ENCODE measurements at regions not wholly inside any gene's neighbourhood (a gene's known extent, or its start where the extent isn't known, plus 50 kb on each side); places are given as distances from the start of the nearest gene placed in this dataset.

- no peak overlapping the region for H3K4me3 ChIP-seq (ENCODE audit: low read length in 2 of 2)
- WGBS, result 95% methylated on average over 1 of the region's 1 CpG
- H3K27ac ChIP-seq (ENCODE audit: low read depth in 1 of 2, low read length in 1 of 2), result no peak overlapping the region
- H3K4me1 ChIP-seq (ENCODE audit: control insufficient read depth in 2 of 2, insufficient read depth in 2 of 2, low read length in 2 of 2), result no peaks in the 10 kb centered on the region
- peaks cover 0 to 5% of the 10 kb centered on the region in 2 donors for H3K9me3 ChIP-seq (ENCODE audit: control insufficient read depth in 2 of 2, insufficient read depth in 1 of 2, low read length in 1 of 2)
- H3K27me3 ChIP-seq (ENCODE audit: control insufficient read depth in 2 of 2, insufficient read depth in 1 of 2, low read length in 1 of 2), result no peaks in the 10 kb centered on the region
- no peaks in the 10 kb centered on the region for H3K36me3 ChIP-seq (ENCODE audit: control insufficient read depth in 2 of 2, insufficient read depth in 2 of 2, low read length in 1 of 2)
- no peak for DNase-seq (ENCODE audit: low read depth in 6 of 9, low spot score in 9 of 9)
Observed at GRCh38 chr6:156098839-156099238, 643.2 kb upstream of the NOX3 start.

DNA sequence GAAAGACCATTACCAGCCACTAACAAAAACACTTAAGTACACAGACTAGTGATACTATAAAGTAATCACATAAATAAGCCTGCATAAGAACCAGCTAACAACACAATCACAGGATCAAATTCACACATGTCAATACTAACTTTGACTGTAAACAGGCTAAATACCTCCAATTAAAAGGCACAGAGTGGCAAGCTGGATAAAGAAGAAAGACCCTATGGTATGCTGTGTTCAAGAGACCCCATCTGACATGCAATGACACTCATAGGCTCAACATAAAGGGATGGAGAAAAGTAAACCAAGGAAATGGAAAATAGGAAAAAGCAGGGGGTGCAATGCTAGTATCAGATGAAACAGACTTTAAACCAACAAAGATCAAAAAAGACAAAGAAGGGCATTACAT, 631.8 kb upstream of the NOX3 start:
- no peaks in the 10 kb centered on the region for H3K9me3 ChIP-seq (ENCODE audit: control insufficient read depth in 2 of 2, insufficient read depth in 1 of 2, low read length in 1 of 2)
- no peaks in the 10 kb centered on the region for H3K27me3 ChIP-seq (ENCODE audit: control insufficient read depth in 2 of 2, insufficient read depth in 1 of 2, low read length in 1 of 2)
- H3K4me1 ChIP-seq (ENCODE audit: control insufficient read depth in 2 of 2, insufficient read depth in 2 of 2, low read length in 2 of 2), result no peaks in the 10 kb centered on the region
- DNase-seq (ENCODE audit: low read depth in 6 of 9, low spot score in 9 of 9), result no peak
- no peak overlapping the region for H3K27ac ChIP-seq (ENCODE audit: low read depth in 1 of 2, low read length in 1 of 2)
- no peak overlapping the region for H3K4me3 ChIP-seq (ENCODE audit: low read length in 2 of 2)
- H3K36me3 ChIP-seq (ENCODE audit: control insufficient read depth in 2 of 2, insufficient read depth in 2 of 2, low read length in 1 of 2), result no peaks in the 10 kb centered on the region

DNA sequence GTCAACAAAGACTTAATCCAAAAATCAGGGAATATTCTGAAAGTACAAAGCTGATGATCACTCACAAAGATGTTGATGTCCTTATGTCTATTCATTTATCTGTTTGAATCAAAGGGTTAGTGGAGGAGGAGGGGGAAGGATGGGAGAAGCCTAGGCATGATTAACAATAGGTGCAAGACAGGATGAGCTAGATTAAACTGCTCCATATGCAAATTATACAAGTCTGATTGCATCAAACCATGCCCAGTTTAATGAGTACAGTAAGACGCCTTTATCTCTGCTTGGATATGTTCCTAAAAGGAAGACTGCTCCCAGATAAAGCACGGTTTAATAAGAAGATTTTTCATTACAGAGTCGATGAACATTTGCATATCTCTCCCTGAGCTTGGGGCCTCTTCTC, 626.4 kb upstream of the NOX3 start:
- Histone ChIP-seq H3K27ac (ENCODE audit: low read depth in 1 of 2, low read length in 1 of 2) (no peak overlapping the region), H3K4me1 (ENCODE audit: control insufficient read depth in 2 of 2, insufficient read depth in 2 of 2, low read length in 2 of 2) (no peaks in the 10 kb centered on the region), H3K4me3 (ENCODE audit: low read length in 2 of 2) (no peak overlapping the region), H3K27me3 (ENCODE audit: control insufficient read depth in 2 of 2, insufficient read depth in 1 of 2, low read length in 1 of 2) (no peaks in the 10 kb centered on the region), H3K36me3 (ENCODE audit: control insufficient read depth in 2 of 2, insufficient read depth in 2 of 2, low read length in 1 of 2) (no peaks in the 10 kb centered on the region), H3K9me3 (ENCODE audit: control insufficient read depth in 2 of 2, insufficient read depth in 1 of 2, low read length in 1 of 2) (no peaks in the 10 kb centered on the region)
- no peak for DNase-seq (ENCODE audit: low read depth in 6 of 9, low spot score in 9 of 9)
- 93% methylated on average over 3 of the region's 3 CpGs for WGBS

DNA sequence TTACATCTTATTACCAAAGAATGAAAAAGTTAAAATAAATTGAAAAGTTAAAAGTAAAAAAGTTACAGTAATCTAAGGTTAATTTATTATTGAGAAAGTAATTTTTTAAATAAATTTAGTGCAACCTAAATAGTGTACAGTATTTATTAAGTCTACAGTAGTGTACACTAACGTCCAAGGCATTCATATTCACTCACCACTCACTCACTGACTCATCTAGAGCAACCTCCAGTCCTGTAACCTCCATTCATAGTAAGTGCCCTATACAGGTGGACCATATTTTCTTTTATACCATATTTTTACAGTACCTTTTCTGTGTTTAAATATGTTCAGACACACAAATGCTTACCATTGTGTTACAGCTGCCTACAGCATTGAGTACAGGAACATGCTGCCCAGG, 624.7 kb upstream of the NOX3 start:
- no peaks in the 10 kb centered on the region for H3K27me3 ChIP-seq (ENCODE audit: control insufficient read depth in 2 of 2, insufficient read depth in 1 of 2, low read length in 1 of 2)
- no peak overlapping the region for H3K4me3 ChIP-seq (ENCODE audit: low read length in 2 of 2)
- 86% methylated on average over 1 of the region's 1 CpG for WGBS
- no peak overlapping the region for H3K27ac ChIP-seq (ENCODE audit: low read depth in 1 of 2, low read length in 1 of 2)
- no peaks in the 10 kb centered on the region for H3K9me3 ChIP-seq (ENCODE audit: control insufficient read depth in 2 of 2, insufficient read depth in 1 of 2, low read length in 1 of 2)
- no peaks in the 10 kb centered on the region for H3K36me3 ChIP-seq (ENCODE audit: control insufficient read depth in 2 of 2, insufficient read depth in 2 of 2, low read length in 1 of 2)
- DNase-seq (ENCODE audit: low read depth in 6 of 9, low spot score in 9 of 9), result no peak
- H3K4me1 ChIP-seq (ENCODE audit: control insufficient read depth in 2 of 2, insufficient read depth in 2 of 2, low read length in 2 of 2), result no peaks in the 10 kb centered on the region

DNA sequence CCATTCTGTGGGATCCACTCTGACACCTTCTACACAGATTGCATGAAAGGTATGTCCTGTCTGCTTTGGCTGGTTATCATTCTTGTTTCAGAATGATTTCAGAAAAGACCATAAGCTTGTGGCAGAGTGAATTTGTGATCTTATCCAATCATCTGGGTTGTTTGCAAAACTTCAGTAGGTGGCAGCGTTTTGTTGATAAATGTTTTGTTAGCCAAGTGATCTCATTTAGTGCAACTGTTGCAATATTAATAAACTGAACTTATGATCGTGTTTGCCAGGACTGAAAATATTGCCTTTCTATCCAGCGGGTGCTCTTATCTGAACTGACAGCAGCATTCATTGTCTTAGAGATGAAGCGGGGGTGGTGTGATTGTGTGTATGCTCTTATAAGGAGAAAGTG, 613.2 kb upstream of the NOX3 start:
- Histone ChIP-seq H3K27ac (ENCODE audit: low read depth in 1 of 2, low read length in 1 of 2) (no peak overlapping the region), H3K4me3 (ENCODE audit: low read length in 2 of 2) (no peak overlapping the region), H3K4me1 (ENCODE audit: control insufficient read depth in 2 of 2, insufficient read depth in 2 of 2, low read length in 2 of 2) (no peaks in the 10 kb centered on the region), H3K36me3 (ENCODE audit: control insufficient read depth in 2 of 2, insufficient read depth in 2 of 2, low read length in 1 of 2) (no peaks in the 10 kb centered on the region), H3K9me3 (ENCODE audit: control insufficient read depth in 2 of 2, insufficient read depth in 1 of 2, low read length in 1 of 2) (peaks cover 0 to 3% of the 10 kb centered on the region in 2 donors), H3K27me3 (ENCODE audit: control insufficient read depth in 2 of 2, insufficient read depth in 1 of 2, low read length in 1 of 2) (no peaks in the 10 kb centered on the region)
- WGBS, result 66% methylated on average over 4 of the region's 4 CpGs
- DNase-seq (ENCODE audit: low read depth in 6 of 9, low spot score in 9 of 9), result peak in 4 of 9 donors; percentile 7 to 43 (median 9)

- no peaks in the 10 kb centered on the region for H3K27me3 ChIP-seq (ENCODE audit: control insufficient read depth in 2 of 2, insufficient read depth in 1 of 2, low read length in 1 of 2)
- 84% methylated on average over 3 of the region's 3 CpGs for WGBS
- peaks cover 0 to 3% of the 10 kb centered on the region in 2 donors for H3K9me3 ChIP-seq (ENCODE audit: control insufficient read depth in 2 of 2, insufficient read depth in 1 of 2, low read length in 1 of 2)
Observed at GRCh38 chr6:156065849-156066248, 610.2 kb upstream of the NOX3 start.

DNA sequence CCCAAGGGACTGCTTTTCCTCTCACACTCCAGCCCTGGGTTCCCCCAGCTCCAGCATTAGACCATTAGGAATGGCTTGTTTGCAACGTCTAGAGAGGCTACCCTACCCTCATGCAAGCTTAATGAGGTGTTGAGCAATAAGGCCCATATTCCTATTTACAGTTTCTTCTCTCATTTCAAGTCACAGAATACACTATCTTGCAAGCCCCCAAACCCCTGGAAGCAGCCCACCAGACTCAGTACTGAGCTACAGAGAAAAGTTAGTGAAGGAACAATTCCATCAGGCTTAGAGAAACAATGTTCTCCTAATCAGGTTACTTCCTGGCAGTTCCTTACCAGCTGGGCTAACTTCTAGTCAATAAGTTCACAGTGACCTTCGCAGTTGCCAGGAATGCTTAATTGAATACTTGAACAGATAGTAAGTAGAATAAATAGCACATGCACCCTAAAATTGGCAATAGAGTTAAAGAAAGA, 606.5 kb upstream of the NOX3 start:
- Histone ChIP-seq H3K4me3 (ENCODE audit: low read length in 2 of 2) (no peak overlapping the region), H3K36me3 (ENCODE audit: control insufficient read depth in 2 of 2, insufficient read depth in 2 of 2, low read length in 1 of 2) (no peaks in the 10 kb centered on the region), H3K4me1 (ENCODE audit: control insufficient read depth in 2 of 2, insufficient read depth in 2 of 2, low read length in 2 of 2) (no peaks in the 10 kb centered on the region), H3K27ac (ENCODE audit: low read depth in 1 of 2, low read length in 1 of 2) (no peak overlapping the region), H3K27me3 (ENCODE audit: control insufficient read depth in 2 of 2, insufficient read depth in 1 of 2, low read length in 1 of 2) (no peaks in the 10 kb centered on the region), H3K9me3 (ENCODE audit: control insufficient read depth in 2 of 2, insufficient read depth in 1 of 2, low read length in 1 of 2) (peaks cover 0 to 3% of the 10 kb centered on the region in 2 donors)
- 94% methylated on average over 2 of the region's 2 CpGs for WGBS
- DNase-seq (ENCODE audit: low read depth in 6 of 9, low spot score in 9 of 9), result no peak

More at GRCh38 chr6:156065849-156066248, 610.2 kb upstream of the NOX3 start:
- H3K36me3 ChIP-seq (ENCODE audit: control insufficient read depth in 2 of 2, insufficient read depth in 2 of 2, low read length in 1 of 2), result no peaks in the 10 kb centered on the region
- no peak overlapping the region for H3K27ac ChIP-seq (ENCODE audit: low read depth in 1 of 2, low read length in 1 of 2)
- H3K4me3 ChIP-seq (ENCODE audit: low read length in 2 of 2), result no peak overlapping the region
- no peaks in the 10 kb centered on the region for H3K4me1 ChIP-seq (ENCODE audit: control insufficient read depth in 2 of 2, insufficient read depth in 2 of 2, low read length in 2 of 2)
- DNase-seq (ENCODE audit: low read depth in 6 of 9, low spot score in 9 of 9), result no peak

GRCh38 chr6:156061465-156061864, 605.8 kb upstream of the NOX3 start:
- H3K9me3 ChIP-seq (ENCODE audit: control insufficient read depth in 2 of 2, insufficient read depth in 1 of 2, low read length in 1 of 2), result peaks cover 0 to 3% of the 10 kb centered on the region in 2 donors
- H3K4me1 ChIP-seq (ENCODE audit: control insufficient read depth in 2 of 2, insufficient read depth in 2 of 2, low read length in 2 of 2), result no peaks in the 10 kb centered on the region
- whole genome bisulfite sequencing, result 95% methylated on average over 6 of the region's 6 CpGs
- DNase-seq (ENCODE audit: low read depth in 6 of 9, low spot score in 9 of 9), result no peak
- H3K36me3 ChIP-seq (ENCODE audit: control insufficient read depth in 2 of 2, insufficient read depth in 2 of 2, low read length in 1 of 2), result no peaks in the 10 kb centered on the region
- no peak overlapping the region for H3K27ac ChIP-seq (ENCODE audit: low read depth in 1 of 2, low read length in 1 of 2)
- H3K27me3 ChIP-seq (ENCODE audit: control insufficient read depth in 2 of 2, insufficient read depth in 1 of 2, low read length in 1 of 2), result no peaks in the 10 kb centered on the region
- no peak overlapping the region for H3K4me3 ChIP-seq (ENCODE audit: low read length in 2 of 2)

DNA sequence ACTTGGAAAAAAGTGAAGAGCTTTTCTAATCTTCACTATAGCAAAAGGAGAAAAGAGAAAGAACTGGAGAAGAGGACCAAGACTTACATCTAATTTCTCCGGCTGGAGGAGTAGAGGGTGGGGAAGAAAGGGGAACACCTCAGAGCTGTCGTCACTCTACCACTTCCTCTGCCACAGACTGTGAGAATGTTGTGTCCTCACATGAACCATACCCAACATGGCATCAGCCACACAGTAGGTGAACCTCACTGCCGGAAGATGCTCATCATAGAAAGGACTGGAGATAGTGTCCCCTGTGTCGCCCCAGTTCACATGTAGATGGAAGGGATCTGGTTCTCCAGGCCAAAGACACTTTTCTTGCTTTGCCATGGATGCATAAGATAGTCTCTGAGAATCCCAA, 604.4 kb upstream of the NOX3 start:
- Histone ChIP-seq H3K9me3 (ENCODE audit: control insufficient read depth in 2 of 2, insufficient read depth in 1 of 2, low read length in 1 of 2) (peaks cover 0 to 3% of the 10 kb centered on the region in 2 donors), H3K27me3 (ENCODE audit: control insufficient read depth in 2 of 2, insufficient read depth in 1 of 2, low read length in 1 of 2) (no peaks in the 10 kb centered on the region), H3K4me1 (ENCODE audit: control insufficient read depth in 2 of 2, insufficient read depth in 2 of 2, low read length in 2 of 2) (no peaks in the 10 kb centered on the region), H3K36me3 (ENCODE audit: control insufficient read depth in 2 of 2, insufficient read depth in 2 of 2, low read length in 1 of 2) (no peaks in the 10 kb centered on the region), H3K27ac (ENCODE audit: low read depth in 1 of 2, low read length in 1 of 2) (no peak overlapping the region), H3K4me3 (ENCODE audit: low read length in 2 of 2) (no peak overlapping the region)
- 70% methylated on average over 4 of the region's 4 CpGs for WGBS
- no peak for DNase-seq (ENCODE audit: low read depth in 6 of 9, low spot score in 9 of 9)

DNA sequence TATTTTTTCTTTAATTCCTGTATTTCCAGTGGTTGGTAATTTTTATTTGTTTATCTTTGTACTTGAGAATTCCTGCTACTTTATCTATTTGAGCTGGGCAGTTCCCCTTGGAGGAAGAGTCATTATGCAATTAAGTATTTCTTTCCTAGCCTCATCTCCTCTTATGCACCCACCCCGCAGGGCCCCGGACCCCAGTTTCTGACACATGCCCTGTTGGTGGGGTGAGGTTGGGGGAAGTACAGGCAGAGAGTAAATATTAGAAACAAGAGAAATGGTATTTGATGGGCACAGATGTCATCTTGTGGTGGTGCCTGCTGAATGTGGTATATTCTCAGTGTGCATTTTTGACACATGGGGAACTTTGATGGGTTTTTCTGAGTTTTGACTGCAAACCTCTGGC, 602.7 kb upstream of the NOX3 start:
- Histone ChIP-seq H3K27me3 (ENCODE audit: control insufficient read depth in 2 of 2, insufficient read depth in 1 of 2, low read length in 1 of 2) (no peaks in the 10 kb centered on the region), H3K4me1 (ENCODE audit: control insufficient read depth in 2 of 2, insufficient read depth in 2 of 2, low read length in 2 of 2) (no peaks in the 10 kb centered on the region), H3K36me3 (ENCODE audit: control insufficient read depth in 2 of 2, insufficient read depth in 2 of 2, low read length in 1 of 2) (no peaks in the 10 kb centered on the region), H3K27ac (ENCODE audit: low read depth in 1 of 2, low read length in 1 of 2) (no peak overlapping the region), H3K9me3 (ENCODE audit: control insufficient read depth in 2 of 2, insufficient read depth in 1 of 2, low read length in 1 of 2) (no peaks in the 10 kb centered on the region), H3K4me3 (ENCODE audit: low read length in 2 of 2) (no peak overlapping the region)
- no peak for DNase-seq (ENCODE audit: low read depth in 6 of 9, low spot score in 9 of 9)
- WGBS, result 98% methylated on average over 2 of the region's 2 CpGs
